GM23338 (cell line): ENCODE measurements at regions not wholly inside any gene's neighbourhood (a gene's known extent, or its start where the extent isn't known, plus 50 kb on each side); places are given as distances from the start of the nearest gene placed in this dataset.

ENCODE experiments used
- ATAC-seq: fragments of 200-7000 bp; cut with Tn5 transposase; 3 replicates; pipeline ENCODE4 v1.9.1; 2020
- DNase-seq: peaks from one replicate; pipeline ENCODE4 v3.0.0-alpha.2; 2015; ENCODE audit warnings: low spot score
- H2AFZ ChIP-seq: fragments of 200-600 bp; sonication (generic); 2 replicates; pipeline ENCODE4 v1.8.0; 2016; ENCODE audit warnings: antibody characterized with exemption, mild to moderate bottlenecking, moderate library complexity
- H3F3A ChIP-seq: fragments of 200-600 bp; sonication (generic); replicated peaks from 2 replicates; pipeline ENCODE4 v1.8.0; 2017; ENCODE audit warnings: antibody characterized with exemption, mixed run types, low read depth
- H3K27ac ChIP-seq: fragments of 200-600 bp; sonication (generic); 2 replicates; pipeline ENCODE4 v1.6.1; 2016; ENCODE audit warnings: low read depth
- H3K27me3 ChIP-seq: fragments of 200-600 bp; sonication (generic); 2 replicates; pipeline ENCODE4 v1.8.0; 2016; ENCODE audit warnings: mild to moderate bottlenecking, mixed run types, moderate library complexity; ENCODE audit not compliant: insufficient read depth
- H3K36me3 ChIP-seq: fragments of 200-600 bp; sonication (generic); 2 replicates; pipeline ENCODE4 v1.8.0; 2016; ENCODE audit warnings: mild to moderate bottlenecking; ENCODE audit not compliant: insufficient read depth
- H3K4me1 ChIP-seq: fragments of 200-600 bp; sonication (generic); 2 replicates; pipeline ENCODE4 v1.8.0; 2016; ENCODE audit warnings: mild to moderate bottlenecking, moderate library complexity; ENCODE audit not compliant: insufficient read depth
- H3K4me2 ChIP-seq: fragments of 200-600 bp; sonication (generic); 2 replicates; pipeline ENCODE4 v1.7.1; 2017; ENCODE audit warnings: mixed run types
- H3K4me3 ChIP-seq: fragments of 200-600 bp; sonication (generic); 2 replicates; pipeline ENCODE4 v1.6.1; 2016; ENCODE audit warnings: mixed run types
- H3K79me2 ChIP-seq: fragments of 200-600 bp; sonication (generic); replicated peaks from 2 replicates; pipeline ENCODE4 v1.8.0; 2017; ENCODE audit warnings: mild to moderate bottlenecking; ENCODE audit not compliant: insufficient read depth
- H3K9me2 ChIP-seq: fragments of 200-600 bp; sonication (generic); 2 replicates; pipeline ENCODE4 v1.8.0; 2017; ENCODE audit not compliant: insufficient read depth
- H4K20me1 ChIP-seq: fragments of 200-600 bp; sonication (generic); replicated peaks from 2 replicates; pipeline ENCODE4 v1.8.0; 2017; ENCODE audit warnings: mild to moderate bottlenecking; ENCODE audit not compliant: insufficient read depth
- H3K27ac Mint-ChIP-seq: 2 replicates; pipeline ENCODE4 v1.8.0; 2020; ENCODE audit warnings: inconsistent platforms, mild to moderate bottlenecking, moderate library complexity, mixed read lengths
- H3K27me3 Mint-ChIP-seq: 3 replicates; pipeline ENCODE4 v1.8.0; 2022; ENCODE audit warnings: low read depth, mild to moderate bottlenecking, moderate library complexity, mixed read lengths, inconsistent platforms; ENCODE audit not compliant: insufficient read depth, poor library complexity
- H3K36me3 Mint-ChIP-seq: 3 replicates; pipeline ENCODE4 v1.8.0; 2021; ENCODE audit warnings: low read depth, mild to moderate bottlenecking, inconsistent platforms, moderate library complexity, mixed read lengths
- H3K4me1 Mint-ChIP-seq: 3 replicates; pipeline ENCODE4 v1.8.0; 2020; ENCODE audit warnings: mild to moderate bottlenecking, inconsistent platforms, mixed read lengths
- H3K4me3 Mint-ChIP-seq: 3 replicates; pipeline ENCODE4 v1.8.0; 2021; ENCODE audit warnings: moderate library complexity, mild to moderate bottlenecking, inconsistent platforms, mixed read lengths
- H3K9me3 Mint-ChIP-seq: 3 replicates; pipeline ENCODE4 v1.8.0; 2020; ENCODE audit warnings: moderate library complexity, mild to moderate bottlenecking, inconsistent platforms, mixed read lengths
- CREB1 ChIP-seq: fragments of 250-450 bp; sonication (Bioruptor Pico); IDR thresholded peaks from 2 replicates; pipeline ENCODE4 v1.5.0; 2020; ENCODE audit warnings: low read depth, mild to moderate bottlenecking, moderate library complexity
- EZH2 ChIP-seq: fragments of 200-600 bp; sonication (generic); IDR thresholded peaks from one replicate; pipeline ENCODE4 v1.8.0; 2017; ENCODE audit warnings: antibody characterized with exemption, mild to moderate bottlenecking, low read depth; ENCODE audit not compliant: unreplicated experiment
- EZH2phosphoT487 ChIP-seq: fragments of 200-600 bp; sonication (generic); IDR thresholded peaks from one replicate; pipeline ENCODE4 v1.8.1; 2018; ENCODE audit warnings: antibody characterized with exemption; ENCODE audit not compliant: unreplicated experiment
- JUNB ChIP-seq: IDR thresholded peaks from one replicate; pipeline ENCODE4 v1.6.1; 2016; ENCODE audit warnings: antibody characterized with exemption; ENCODE audit not compliant: unreplicated experiment
- NANOG ChIP-seq: IDR thresholded peaks from 2 replicates; pipeline ENCODE4 v1.6.1; 2016; ENCODE audit warnings: antibody characterized with exemption, borderline replicate concordance
- POLR2AphosphoS5 ChIP-seq: IDR thresholded peaks from 2 replicates; pipeline ENCODE4 v1.6.1; 2016; ENCODE audit warnings: antibody characterized with exemption, low read depth
- STAT1 ChIP-seq: IDR thresholded peaks from one replicate; pipeline ENCODE4 v1.6.1; 2016; ENCODE audit warnings: antibody characterized with exemption; ENCODE audit not compliant: unreplicated experiment
- ZNF114 ChIP-seq: fragments of 250-450 bp; sonication (Bioruptor Pico); IDR thresholded peaks from 2 replicates; pipeline ENCODE4 v1.5.0; 2020; ENCODE audit warnings: mild to moderate bottlenecking, moderate library complexity
- ZNF331 ChIP-seq: fragments of 250-450 bp; sonication (Bioruptor Pico); IDR thresholded peaks from 2 replicates; pipeline ENCODE4 v1.5.0; 2020; ENCODE audit warnings: low read depth, mild to moderate bottlenecking, moderate library complexity
- TF ChIP-seq, protein P1 (sequence below): fragments of 250-450 bp; sonication (Bioruptor Pico); IDR thresholded peaks from 2 replicates; pipeline ENCODE4 v1.5.0; 2020; ENCODE audit warnings: mild to moderate bottlenecking, moderate library complexity
- TF ChIP-seq, protein P2 (sequence below): IDR thresholded peaks from 2 replicates; pipeline ENCODE4 v1.6.1; 2016; ENCODE audit warnings: antibody characterized with exemption
- TF ChIP-seq, protein P3 (sequence below): IDR thresholded peaks from one replicate; pipeline ENCODE4 v1.6.1; 2018; ENCODE audit warnings: antibody characterized with exemption; ENCODE audit not compliant: unreplicated experiment
- TF ChIP-seq, protein P4 (sequence below), 2 experiments: fragments of 200-600 bp in 1 of 2; sonication (generic) in 1 of 2; conservative IDR thresholded peaks; 2 replicates each; pipeline versions ENCODE4 v1.5.1 to v1.6.1; 2016 to 2017; ENCODE audit warnings: antibody characterized with exemption in 2 of 2, low read depth in 2 of 2, mild to moderate bottlenecking in 2 of 2, moderate library complexity in 1 of 2

DNA sequence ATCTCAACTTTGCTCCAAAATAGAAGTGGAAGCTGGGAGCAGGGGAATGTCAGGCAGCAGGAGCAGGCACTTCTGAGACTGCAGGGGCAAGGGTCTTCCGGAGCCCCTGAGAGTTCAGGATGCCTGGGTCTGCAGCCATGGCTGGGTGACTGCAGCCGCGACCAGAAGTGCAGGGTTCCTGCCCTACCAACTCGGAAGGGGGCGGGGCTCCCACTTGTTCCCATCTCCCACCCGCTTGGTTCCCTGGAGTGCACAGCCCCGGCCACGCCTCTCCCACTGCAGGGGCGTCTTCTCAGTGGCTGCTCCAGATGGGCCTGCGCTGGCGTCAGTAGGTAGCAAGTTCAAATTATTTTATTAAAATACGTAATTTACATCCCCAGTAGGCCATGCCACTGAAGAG, 1631.7 kb downstream of the OLFM4 start:
- no peaks in the 10 kb centered on the region for H3K27me3 Mint-ChIP-seq
- H3K4me1 Mint-ChIP-seq, result no peaks in the 10 kb centered on the region
- ATAC-seq (no peak), DNase-seq (no peak)
- H3K27ac Mint-ChIP-seq, result no peak overlapping the region
- H3K4me1 ChIP-seq, result no peaks in the 10 kb centered on the region
- no peaks in the 10 kb centered on the region for H3K9me2 ChIP-seq
- no peaks in the 10 kb centered on the region for H4K20me1 ChIP-seq
- H3K36me3 Mint-ChIP-seq, result no peaks in the 10 kb centered on the region; the same call in 2 of the 3 replicates
- no peak overlapping the region for H2AFZ ChIP-seq
- H3K9me3 Mint-ChIP-seq, result peaks cover 4% of the 10 kb centered on the region; the same call in 2 of the 3 replicates
- H3K36me3 ChIP-seq, result no peaks in the 10 kb centered on the region
- H3K4me2 ChIP-seq, result no peak overlapping the region
- no peak overlapping the region for H3K4me3 Mint-ChIP-seq
- no peaks in the 10 kb centered on the region for H3K27me3 ChIP-seq
- no peak overlapping the region for H3K4me3 ChIP-seq
- H3F3A ChIP-seq, result no peaks in the 10 kb centered on the region
- TF ChIP-seq EZH2phosphoT487 (no peak), CREB1 (CRISPR knock-in tag) (no peak), POLR2AphosphoS5 (no peak), ZNF331 (no peak), JUNB (no peak), EZH2 (no peak), STAT1 (no peak), ZNF114 (no peak), NANOG (no peak)
- TF ChIP-seq, protein P1, sequence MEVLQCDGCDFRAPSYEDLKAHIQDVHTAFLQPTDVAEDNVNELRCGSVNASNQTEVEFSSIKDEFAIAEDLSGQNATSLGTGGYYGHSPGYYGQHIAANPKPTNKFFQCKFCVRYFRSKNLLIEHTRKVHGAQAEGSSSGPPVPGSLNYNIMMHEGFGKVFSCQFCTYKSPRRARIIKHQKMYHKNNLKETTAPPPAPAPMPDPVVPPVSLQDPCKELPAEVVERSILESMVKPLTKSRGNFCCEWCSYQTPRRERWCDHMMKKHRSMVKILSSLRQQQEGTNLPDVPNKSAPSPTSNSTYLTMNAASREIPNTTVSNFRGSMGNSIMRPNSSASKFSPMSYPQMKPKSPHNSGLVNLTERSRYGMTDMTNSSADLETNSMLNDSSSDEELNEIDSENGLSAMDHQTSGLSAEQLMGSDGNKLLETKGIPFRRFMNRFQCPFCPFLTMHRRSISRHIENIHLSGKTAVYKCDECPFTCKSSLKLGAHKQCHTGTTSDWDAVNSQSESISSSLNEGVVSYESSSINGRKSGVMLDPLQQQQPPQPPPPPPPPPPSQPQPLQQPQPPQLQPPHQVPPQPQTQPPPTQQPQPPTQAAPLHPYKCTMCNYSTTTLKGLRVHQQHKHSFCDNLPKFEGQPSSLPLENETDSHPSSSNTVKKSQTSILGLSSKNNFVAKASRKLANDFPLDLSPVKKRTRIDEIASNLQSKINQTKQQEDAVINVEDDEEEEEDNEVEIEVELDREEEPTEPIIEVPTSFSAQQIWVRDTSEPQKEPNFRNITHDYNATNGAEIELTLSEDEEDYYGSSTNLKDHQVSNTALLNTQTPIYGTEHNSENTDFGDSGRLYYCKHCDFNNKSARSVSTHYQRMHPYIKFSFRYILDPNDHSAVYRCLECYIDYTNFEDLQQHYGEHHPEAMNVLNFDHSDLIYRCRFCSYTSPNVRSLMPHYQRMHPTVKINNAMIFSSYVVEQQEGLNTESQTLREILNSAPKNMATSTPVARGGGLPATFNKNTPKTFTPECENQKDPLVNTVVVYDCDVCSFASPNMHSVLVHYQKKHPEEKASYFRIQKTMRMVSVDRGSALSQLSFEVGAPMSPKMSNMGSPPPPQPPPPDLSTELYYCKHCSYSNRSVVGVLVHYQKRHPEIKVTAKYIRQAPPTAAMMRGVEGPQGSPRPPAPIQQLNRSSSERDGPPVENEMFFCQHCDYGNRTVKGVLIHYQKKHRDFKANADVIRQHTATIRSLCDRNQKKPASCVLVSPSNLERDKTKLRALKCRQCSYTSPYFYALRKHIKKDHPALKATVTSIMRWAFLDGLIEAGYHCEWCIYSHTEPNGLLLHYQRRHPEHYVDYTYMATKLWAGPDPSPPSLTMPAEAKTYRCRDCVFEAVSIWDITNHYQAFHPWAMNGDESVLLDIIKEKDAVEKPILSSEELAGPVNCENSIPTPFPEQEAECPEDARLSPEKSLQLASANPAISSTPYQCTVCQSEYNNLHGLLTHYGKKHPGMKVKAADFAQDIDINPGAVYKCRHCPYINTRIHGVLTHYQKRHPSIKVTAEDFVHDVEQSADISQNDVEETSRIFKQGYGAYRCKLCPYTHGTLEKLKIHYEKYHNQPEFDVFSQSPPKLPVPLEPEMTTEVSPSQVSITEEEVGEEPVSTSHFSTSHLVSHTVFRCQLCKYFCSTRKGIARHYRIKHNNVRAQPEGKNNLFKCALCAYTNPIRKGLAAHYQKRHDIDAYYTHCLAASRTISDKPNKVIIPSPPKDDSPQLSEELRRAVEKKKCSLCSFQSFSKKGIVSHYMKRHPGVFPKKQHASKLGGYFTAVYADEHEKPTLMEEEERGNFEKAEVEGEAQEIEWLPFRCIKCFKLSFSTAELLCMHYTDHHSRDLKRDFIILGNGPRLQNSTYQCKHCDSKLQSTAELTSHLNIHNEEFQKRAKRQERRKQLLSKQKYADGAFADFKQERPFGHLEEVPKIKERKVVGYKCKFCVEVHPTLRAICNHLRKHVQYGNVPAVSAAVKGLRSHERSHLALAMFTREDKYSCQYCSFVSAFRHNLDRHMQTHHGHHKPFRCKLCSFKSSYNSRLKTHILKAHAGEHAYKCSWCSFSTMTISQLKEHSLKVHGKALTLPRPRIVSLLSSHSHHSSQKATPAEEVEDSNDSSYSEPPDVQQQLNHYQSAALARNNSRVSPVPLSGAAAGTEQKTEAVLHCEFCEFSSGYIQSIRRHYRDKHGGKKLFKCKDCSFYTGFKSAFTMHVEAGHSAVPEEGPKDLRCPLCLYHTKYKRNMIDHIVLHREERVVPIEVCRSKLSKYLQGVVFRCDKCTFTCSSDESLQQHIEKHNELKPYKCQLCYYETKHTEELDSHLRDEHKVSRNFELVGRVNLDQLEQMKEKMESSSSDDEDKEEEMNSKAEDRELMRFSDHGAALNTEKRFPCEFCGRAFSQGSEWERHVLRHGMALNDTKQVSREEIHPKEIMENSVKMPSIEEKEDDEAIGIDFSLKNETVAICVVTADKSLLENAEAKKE (CRISPR knock-in tag), result no peak
- TF ChIP-seq, protein P2, sequence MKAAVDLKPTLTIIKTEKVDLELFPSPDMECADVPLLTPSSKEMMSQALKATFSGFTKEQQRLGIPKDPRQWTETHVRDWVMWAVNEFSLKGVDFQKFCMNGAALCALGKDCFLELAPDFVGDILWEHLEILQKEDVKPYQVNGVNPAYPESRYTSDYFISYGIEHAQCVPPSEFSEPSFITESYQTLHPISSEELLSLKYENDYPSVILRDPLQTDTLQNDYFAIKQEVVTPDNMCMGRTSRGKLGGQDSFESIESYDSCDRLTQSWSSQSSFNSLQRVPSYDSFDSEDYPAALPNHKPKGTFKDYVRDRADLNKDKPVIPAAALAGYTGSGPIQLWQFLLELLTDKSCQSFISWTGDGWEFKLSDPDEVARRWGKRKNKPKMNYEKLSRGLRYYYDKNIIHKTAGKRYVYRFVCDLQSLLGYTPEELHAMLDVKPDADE, result no peak
- TF ChIP-seq, protein P3, sequence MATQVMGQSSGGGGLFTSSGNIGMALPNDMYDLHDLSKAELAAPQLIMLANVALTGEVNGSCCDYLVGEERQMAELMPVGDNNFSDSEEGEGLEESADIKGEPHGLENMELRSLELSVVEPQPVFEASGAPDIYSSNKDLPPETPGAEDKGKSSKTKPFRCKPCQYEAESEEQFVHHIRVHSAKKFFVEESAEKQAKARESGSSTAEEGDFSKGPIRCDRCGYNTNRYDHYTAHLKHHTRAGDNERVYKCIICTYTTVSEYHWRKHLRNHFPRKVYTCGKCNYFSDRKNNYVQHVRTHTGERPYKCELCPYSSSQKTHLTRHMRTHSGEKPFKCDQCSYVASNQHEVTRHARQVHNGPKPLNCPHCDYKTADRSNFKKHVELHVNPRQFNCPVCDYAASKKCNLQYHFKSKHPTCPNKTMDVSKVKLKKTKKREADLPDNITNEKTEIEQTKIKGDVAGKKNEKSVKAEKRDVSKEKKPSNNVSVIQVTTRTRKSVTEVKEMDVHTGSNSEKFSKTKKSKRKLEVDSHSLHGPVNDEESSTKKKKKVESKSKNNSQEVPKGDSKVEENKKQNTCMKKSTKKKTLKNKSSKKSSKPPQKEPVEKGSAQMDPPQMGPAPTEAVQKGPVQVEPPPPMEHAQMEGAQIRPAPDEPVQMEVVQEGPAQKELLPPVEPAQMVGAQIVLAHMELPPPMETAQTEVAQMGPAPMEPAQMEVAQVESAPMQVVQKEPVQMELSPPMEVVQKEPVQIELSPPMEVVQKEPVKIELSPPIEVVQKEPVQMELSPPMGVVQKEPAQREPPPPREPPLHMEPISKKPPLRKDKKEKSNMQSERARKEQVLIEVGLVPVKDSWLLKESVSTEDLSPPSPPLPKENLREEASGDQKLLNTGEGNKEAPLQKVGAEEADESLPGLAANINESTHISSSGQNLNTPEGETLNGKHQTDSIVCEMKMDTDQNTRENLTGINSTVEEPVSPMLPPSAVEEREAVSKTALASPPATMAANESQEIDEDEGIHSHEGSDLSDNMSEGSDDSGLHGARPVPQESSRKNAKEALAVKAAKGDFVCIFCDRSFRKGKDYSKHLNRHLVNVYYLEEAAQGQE, result no peak
- TF ChIP-seq, protein P4, sequence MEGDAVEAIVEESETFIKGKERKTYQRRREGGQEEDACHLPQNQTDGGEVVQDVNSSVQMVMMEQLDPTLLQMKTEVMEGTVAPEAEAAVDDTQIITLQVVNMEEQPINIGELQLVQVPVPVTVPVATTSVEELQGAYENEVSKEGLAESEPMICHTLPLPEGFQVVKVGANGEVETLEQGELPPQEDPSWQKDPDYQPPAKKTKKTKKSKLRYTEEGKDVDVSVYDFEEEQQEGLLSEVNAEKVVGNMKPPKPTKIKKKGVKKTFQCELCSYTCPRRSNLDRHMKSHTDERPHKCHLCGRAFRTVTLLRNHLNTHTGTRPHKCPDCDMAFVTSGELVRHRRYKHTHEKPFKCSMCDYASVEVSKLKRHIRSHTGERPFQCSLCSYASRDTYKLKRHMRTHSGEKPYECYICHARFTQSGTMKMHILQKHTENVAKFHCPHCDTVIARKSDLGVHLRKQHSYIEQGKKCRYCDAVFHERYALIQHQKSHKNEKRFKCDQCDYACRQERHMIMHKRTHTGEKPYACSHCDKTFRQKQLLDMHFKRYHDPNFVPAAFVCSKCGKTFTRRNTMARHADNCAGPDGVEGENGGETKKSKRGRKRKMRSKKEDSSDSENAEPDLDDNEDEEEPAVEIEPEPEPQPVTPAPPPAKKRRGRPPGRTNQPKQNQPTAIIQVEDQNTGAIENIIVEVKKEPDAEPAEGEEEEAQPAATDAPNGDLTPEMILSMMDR (conservative IDR thresholded peaks at IDR 0.05; ENCODE audit: low read depth in 2 of 2), result no peak
- no peaks in the 10 kb centered on the region for H3K79me2 ChIP-seq
- H3K27ac ChIP-seq, result no peak overlapping the region
